Nephron (organoid): ENCODE measurements at regions not wholly inside any gene's neighbourhood (a gene's known extent, or its start where the extent isn't known, plus 50 kb on each side); places are given as distances from the start of the nearest gene placed in this dataset.
A peak's percentile ranks its signal among the peaks of the same experiment; 100 is the strongest.

Experiments
- H3K27ac Mint-ChIP-seq, 3 experiments: 2 replicates each; pipeline ENCODE4 v1.8.0; 2020; ENCODE audit warnings: mixed read lengths in 3 of 3, mild to moderate bottlenecking in 2 of 3, moderate library complexity in 1 of 3
- H3K27me3 Mint-ChIP-seq: 2 replicates; pipeline ENCODE4 v1.8.0; 2021; ENCODE audit warnings: low read depth, mild to moderate bottlenecking, moderate library complexity, mixed read lengths
- H3K36me3 Mint-ChIP-seq: 2 replicates; pipeline ENCODE4 v1.8.0; 2020; ENCODE audit warnings: low read depth, mixed read lengths
- H3K4me1 Mint-ChIP-seq: 2 replicates; pipeline ENCODE4 v1.8.0; 2020; ENCODE audit warnings: mixed read lengths
- H3K4me3 Mint-ChIP-seq, 3 experiments: 2 replicates each; pipeline ENCODE4 v1.8.0; 2020; ENCODE audit warnings: mild to moderate bottlenecking in 3 of 3, mixed read lengths in 3 of 3, moderate library complexity in 2 of 3
- H3K9me3 Mint-ChIP-seq: 2 replicates; pipeline ENCODE4 v1.8.0; 2020; ENCODE audit warnings: mixed read lengths
- CTCF ChIP-seq, 3 experiments: fragments of 200-600 bp; sonication (generic); IDR thresholded peaks; one replicate each; pipeline ENCODE4 v1.5.0; 2021; ENCODE audit warnings: antibody characterized with exemption in 3 of 3; ENCODE audit not compliant: unreplicated experiment in 3 of 3

- no peaks in the 10 kb centered on the region for H3K9me3 Mint-ChIP-seq
- H3K27me3 Mint-ChIP-seq = peaks cover 4% of the 10 kb centered on the region
- H3K36me3 Mint-ChIP-seq = no peaks in the 10 kb centered on the region
- peak overlapping the region in 1 of 3 experiments; percentile 6 for H3K27ac Mint-ChIP-seq
- peaks cover 22% of the 10 kb centered on the region for H3K4me1 Mint-ChIP-seq
- no peak overlapping the region for H3K4me3 Mint-ChIP-seq
- no peak for TF ChIP-seq CTCF (IDR thresholded peaks at IDR 0.05; ENCODE audit: unreplicated experiment in 3 of 3)
Observed at GRCh38 chr7:126368-126767, 66.0 kb upstream of the FAM20C start.

GRCh38 chr7:127064-127598, 65.2 kb upstream of the FAM20C start:
- H3K27ac Mint-ChIP-seq = no peak overlapping the region
- peaks cover 29% of the 10 kb centered on the region for H3K4me1 Mint-ChIP-seq
- no peak for TF ChIP-seq CTCF (IDR thresholded peaks at IDR 0.05; ENCODE audit: unreplicated experiment in 3 of 3)
- no peak overlapping the region for H3K4me3 Mint-ChIP-seq
- H3K36me3 Mint-ChIP-seq = no peaks in the 10 kb centered on the region
- peaks cover 4% of the 10 kb centered on the region for H3K27me3 Mint-ChIP-seq
- no peaks in the 10 kb centered on the region for H3K9me3 Mint-ChIP-seq

DNA sequence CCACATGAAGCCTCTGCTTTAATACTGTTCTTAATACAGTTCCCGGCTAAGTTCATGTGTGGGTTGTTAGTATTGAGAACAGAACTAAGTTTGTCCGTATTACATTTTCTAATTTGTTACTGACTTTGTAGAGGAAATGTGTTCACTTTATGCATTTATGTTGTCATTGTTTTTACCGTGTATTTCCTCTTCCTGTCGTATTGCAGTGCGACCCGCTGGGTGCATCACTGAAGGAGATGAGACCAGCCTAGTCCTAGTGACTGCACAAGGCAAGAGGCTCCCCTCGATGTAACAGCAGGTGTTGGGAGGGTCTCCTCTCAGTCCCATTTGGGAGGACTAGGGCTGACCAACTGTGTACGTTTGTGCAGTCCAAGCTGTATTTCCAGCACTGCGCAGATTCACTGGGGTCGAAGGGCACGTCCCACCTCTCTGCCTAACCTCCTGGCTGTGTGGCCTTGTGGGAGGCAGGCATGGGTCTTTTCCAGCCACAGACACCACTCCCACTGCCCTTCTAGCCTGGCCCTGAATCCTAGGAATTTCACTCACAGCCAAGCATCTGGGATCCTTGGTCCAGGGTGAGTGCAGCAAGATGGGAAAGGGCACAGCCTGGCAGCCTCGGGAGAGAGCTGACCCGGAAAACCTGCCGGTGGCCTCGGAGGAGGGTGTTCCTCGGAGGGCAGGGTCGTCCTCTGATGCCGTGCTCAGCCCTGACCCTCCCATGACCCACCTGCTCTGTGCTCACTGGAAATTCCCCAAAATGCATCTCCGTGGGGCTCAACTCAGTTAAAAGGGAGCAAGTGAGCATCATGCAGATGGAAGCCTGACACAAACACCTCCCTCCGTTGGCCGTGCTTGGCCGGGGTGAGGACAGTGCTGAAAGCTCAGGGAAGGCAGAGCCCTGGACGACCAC, 63.9 kb upstream of the FAM20C start:
- peaks cover 2% of the 10 kb centered on the region for H3K27me3 Mint-ChIP-seq
- TF ChIP-seq CTCF (IDR thresholded peaks at IDR 0.05; ENCODE audit: unreplicated experiment in 3 of 3) = no peak
- H3K36me3 Mint-ChIP-seq = no peaks in the 10 kb centered on the region
- no peak overlapping the region for H3K4me3 Mint-ChIP-seq
- no peaks in the 10 kb centered on the region for H3K9me3 Mint-ChIP-seq
- no peak overlapping the region for H3K27ac Mint-ChIP-seq
- H3K4me1 Mint-ChIP-seq = peaks cover 33% of the 10 kb centered on the region

- no peak for TF ChIP-seq CTCF (IDR thresholded peaks at IDR 0.05; ENCODE audit: unreplicated experiment in 3 of 3)
- no peaks in the 10 kb centered on the region for H3K9me3 Mint-ChIP-seq
- H3K36me3 Mint-ChIP-seq = no peaks in the 10 kb centered on the region
- peaks cover 28% of the 10 kb centered on the region for H3K4me1 Mint-ChIP-seq
- H3K27ac Mint-ChIP-seq = peak overlapping the region in 1 of 3 experiments; percentile 53
- no peak overlapping the region for H3K4me3 Mint-ChIP-seq
- H3K27me3 Mint-ChIP-seq = no peaks in the 10 kb centered on the region
Observed at GRCh38 chr7:129366-130221, 62.8 kb upstream of the FAM20C start.

DNA sequence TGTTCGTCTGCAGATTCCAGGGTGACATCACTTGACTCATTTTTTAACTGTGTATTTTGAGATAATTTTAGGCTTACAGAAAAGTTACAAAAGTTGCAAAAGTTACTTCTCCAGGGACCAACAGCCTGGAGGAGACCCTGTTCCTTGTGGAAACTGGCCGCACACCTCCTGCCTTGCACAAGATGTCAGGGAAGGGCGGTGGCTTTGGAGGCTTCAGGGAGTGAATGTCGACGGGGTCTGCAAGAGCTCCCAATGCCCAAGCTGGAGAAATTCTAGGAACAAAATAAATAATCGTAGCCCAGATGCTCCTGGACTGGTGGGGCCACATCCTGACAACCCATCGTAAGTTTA, 62.2 kb upstream of the FAM20C start:
- TF ChIP-seq CTCF (IDR thresholded peaks at IDR 0.05; ENCODE audit: unreplicated experiment in 3 of 3) = no peak
- H3K9me3 Mint-ChIP-seq = no peaks in the 10 kb centered on the region
- H3K27me3 Mint-ChIP-seq = peaks cover 3% of the 10 kb centered on the region
- peak overlapping the region in 1 of 3 experiments; percentile 53 for H3K27ac Mint-ChIP-seq
- no peak overlapping the region for H3K4me3 Mint-ChIP-seq
- no peaks in the 10 kb centered on the region for H3K36me3 Mint-ChIP-seq
- peaks cover 28% of the 10 kb centered on the region for H3K4me1 Mint-ChIP-seq
